GM23338 (cell line): ENCODE measurements at regions not wholly inside any gene's neighbourhood (a gene's known extent, or its start where the extent isn't known, plus 50 kb on each side); places are given as distances from the start of the nearest gene placed in this dataset.

Experiments used
- ATAC-seq: fragments of 200-7000 bp; cut with Tn5 transposase; 3 replicates; pipeline ENCODE4 v1.9.1; 2020
- DNase-seq: peaks from one replicate; pipeline ENCODE4 v3.0.0-alpha.2; 2015; ENCODE audit warnings: low spot score
- H2AFZ ChIP-seq: fragments of 200-600 bp; sonication (generic); 2 replicates; pipeline ENCODE4 v1.8.0; 2016; ENCODE audit warnings: antibody characterized with exemption, mild to moderate bottlenecking, moderate library complexity
- H3F3A ChIP-seq: fragments of 200-600 bp; sonication (generic); replicated peaks from 2 replicates; pipeline ENCODE4 v1.8.0; 2017; ENCODE audit warnings: antibody characterized with exemption, mixed run types, low read depth
- H3K27ac ChIP-seq: fragments of 200-600 bp; sonication (generic); 2 replicates; pipeline ENCODE4 v1.6.1; 2016; ENCODE audit warnings: low read depth
- H3K27me3 ChIP-seq: fragments of 200-600 bp; sonication (generic); 2 replicates; pipeline ENCODE4 v1.8.0; 2016; ENCODE audit warnings: mild to moderate bottlenecking, mixed run types, moderate library complexity; ENCODE audit not compliant: insufficient read depth
- H3K36me3 ChIP-seq: fragments of 200-600 bp; sonication (generic); 2 replicates; pipeline ENCODE4 v1.8.0; 2016; ENCODE audit warnings: mild to moderate bottlenecking; ENCODE audit not compliant: insufficient read depth
- H3K4me1 ChIP-seq: fragments of 200-600 bp; sonication (generic); 2 replicates; pipeline ENCODE4 v1.8.0; 2016; ENCODE audit warnings: mild to moderate bottlenecking, moderate library complexity; ENCODE audit not compliant: insufficient read depth
- H3K4me2 ChIP-seq: fragments of 200-600 bp; sonication (generic); 2 replicates; pipeline ENCODE4 v1.7.1; 2017; ENCODE audit warnings: mixed run types
- H3K4me3 ChIP-seq: fragments of 200-600 bp; sonication (generic); 2 replicates; pipeline ENCODE4 v1.6.1; 2016; ENCODE audit warnings: mixed run types
- H3K79me2 ChIP-seq: fragments of 200-600 bp; sonication (generic); replicated peaks from 2 replicates; pipeline ENCODE4 v1.8.0; 2017; ENCODE audit warnings: mild to moderate bottlenecking; ENCODE audit not compliant: insufficient read depth
- H3K9me2 ChIP-seq: fragments of 200-600 bp; sonication (generic); 2 replicates; pipeline ENCODE4 v1.8.0; 2017; ENCODE audit not compliant: insufficient read depth
- H4K20me1 ChIP-seq: fragments of 200-600 bp; sonication (generic); replicated peaks from 2 replicates; pipeline ENCODE4 v1.8.0; 2017; ENCODE audit warnings: mild to moderate bottlenecking; ENCODE audit not compliant: insufficient read depth
- H3K27ac Mint-ChIP-seq: 2 replicates; pipeline ENCODE4 v1.8.0; 2020; ENCODE audit warnings: inconsistent platforms, mild to moderate bottlenecking, moderate library complexity, mixed read lengths
- H3K27me3 Mint-ChIP-seq: 3 replicates; pipeline ENCODE4 v1.8.0; 2022; ENCODE audit warnings: low read depth, mild to moderate bottlenecking, moderate library complexity, mixed read lengths, inconsistent platforms; ENCODE audit not compliant: insufficient read depth, poor library complexity
- H3K36me3 Mint-ChIP-seq: 3 replicates; pipeline ENCODE4 v1.8.0; 2021; ENCODE audit warnings: low read depth, mild to moderate bottlenecking, inconsistent platforms, moderate library complexity, mixed read lengths
- H3K4me1 Mint-ChIP-seq: 3 replicates; pipeline ENCODE4 v1.8.0; 2020; ENCODE audit warnings: mild to moderate bottlenecking, inconsistent platforms, mixed read lengths
- H3K4me3 Mint-ChIP-seq: 3 replicates; pipeline ENCODE4 v1.8.0; 2021; ENCODE audit warnings: moderate library complexity, mild to moderate bottlenecking, inconsistent platforms, mixed read lengths
- H3K9me3 Mint-ChIP-seq: 3 replicates; pipeline ENCODE4 v1.8.0; 2020; ENCODE audit warnings: moderate library complexity, mild to moderate bottlenecking, inconsistent platforms, mixed read lengths
- EZH2 ChIP-seq: fragments of 200-600 bp; sonication (generic); IDR thresholded peaks from one replicate; pipeline ENCODE4 v1.8.0; 2017; ENCODE audit warnings: antibody characterized with exemption, mild to moderate bottlenecking, low read depth; ENCODE audit not compliant: unreplicated experiment
- EZH2phosphoT487 ChIP-seq: fragments of 200-600 bp; sonication (generic); IDR thresholded peaks from one replicate; pipeline ENCODE4 v1.8.1; 2018; ENCODE audit warnings: antibody characterized with exemption; ENCODE audit not compliant: unreplicated experiment
- JUNB ChIP-seq: IDR thresholded peaks from one replicate; pipeline ENCODE4 v1.6.1; 2016; ENCODE audit warnings: antibody characterized with exemption; ENCODE audit not compliant: unreplicated experiment
- STAT1 ChIP-seq: IDR thresholded peaks from one replicate; pipeline ENCODE4 v1.6.1; 2016; ENCODE audit warnings: antibody characterized with exemption; ENCODE audit not compliant: unreplicated experiment
- ZNF114 ChIP-seq: fragments of 250-450 bp; sonication (Bioruptor Pico); IDR thresholded peaks from 2 replicates; pipeline ENCODE4 v1.5.0; 2020; ENCODE audit warnings: mild to moderate bottlenecking, moderate library complexity
- TF ChIP-seq, protein P1 (sequence below): IDR thresholded peaks from 2 replicates; pipeline ENCODE4 v1.6.1; 2016; ENCODE audit warnings: antibody characterized with exemption
- TF ChIP-seq, protein P2 (sequence below): fragments of 250-450 bp; sonication (Bioruptor Pico); IDR thresholded peaks from 2 replicates; pipeline ENCODE4 v1.5.0; 2020; ENCODE audit warnings: mild to moderate bottlenecking, moderate library complexity
- TF ChIP-seq, protein P3 (sequence below), 2 experiments: fragments of 200-600 bp in 1 of 2; sonication (generic) in 1 of 2; conservative IDR thresholded peaks; 2 replicates each; pipeline versions ENCODE4 v1.5.1 to v1.6.1; 2016 to 2017; ENCODE audit warnings: antibody characterized with exemption in 2 of 2, low read depth in 2 of 2, mild to moderate bottlenecking in 2 of 2, moderate library complexity in 1 of 2

DNA sequence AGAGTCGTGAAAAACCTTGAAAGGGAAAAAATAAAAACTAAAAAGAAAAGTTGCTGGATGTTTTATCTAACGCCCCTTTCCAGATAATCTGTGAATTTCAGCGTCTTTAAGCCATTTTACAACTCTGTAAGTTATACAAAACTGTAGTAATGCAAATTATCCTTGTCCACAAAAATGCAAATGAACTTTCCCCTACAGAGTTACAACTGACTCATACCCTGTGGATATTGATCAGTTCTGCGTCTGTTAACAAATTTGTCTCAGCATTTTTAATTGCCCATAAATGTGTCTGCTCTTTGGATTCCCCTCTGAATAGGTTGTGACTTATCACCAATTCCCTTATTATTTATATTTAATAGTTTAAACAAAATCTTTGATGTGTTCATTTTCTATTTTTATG is 105.9 kb upstream of the PRLR start:
- H3K27ac ChIP-seq: no peak overlapping the region
- DNase-seq (no peak), ATAC-seq (no peak)
- H3F3A ChIP-seq: no peaks in the 10 kb centered on the region
- no peaks in the 10 kb centered on the region for H3K27me3 ChIP-seq
- TF ChIP-seq, protein P1, sequence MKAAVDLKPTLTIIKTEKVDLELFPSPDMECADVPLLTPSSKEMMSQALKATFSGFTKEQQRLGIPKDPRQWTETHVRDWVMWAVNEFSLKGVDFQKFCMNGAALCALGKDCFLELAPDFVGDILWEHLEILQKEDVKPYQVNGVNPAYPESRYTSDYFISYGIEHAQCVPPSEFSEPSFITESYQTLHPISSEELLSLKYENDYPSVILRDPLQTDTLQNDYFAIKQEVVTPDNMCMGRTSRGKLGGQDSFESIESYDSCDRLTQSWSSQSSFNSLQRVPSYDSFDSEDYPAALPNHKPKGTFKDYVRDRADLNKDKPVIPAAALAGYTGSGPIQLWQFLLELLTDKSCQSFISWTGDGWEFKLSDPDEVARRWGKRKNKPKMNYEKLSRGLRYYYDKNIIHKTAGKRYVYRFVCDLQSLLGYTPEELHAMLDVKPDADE: no peak
- TF ChIP-seq, protein P2, sequence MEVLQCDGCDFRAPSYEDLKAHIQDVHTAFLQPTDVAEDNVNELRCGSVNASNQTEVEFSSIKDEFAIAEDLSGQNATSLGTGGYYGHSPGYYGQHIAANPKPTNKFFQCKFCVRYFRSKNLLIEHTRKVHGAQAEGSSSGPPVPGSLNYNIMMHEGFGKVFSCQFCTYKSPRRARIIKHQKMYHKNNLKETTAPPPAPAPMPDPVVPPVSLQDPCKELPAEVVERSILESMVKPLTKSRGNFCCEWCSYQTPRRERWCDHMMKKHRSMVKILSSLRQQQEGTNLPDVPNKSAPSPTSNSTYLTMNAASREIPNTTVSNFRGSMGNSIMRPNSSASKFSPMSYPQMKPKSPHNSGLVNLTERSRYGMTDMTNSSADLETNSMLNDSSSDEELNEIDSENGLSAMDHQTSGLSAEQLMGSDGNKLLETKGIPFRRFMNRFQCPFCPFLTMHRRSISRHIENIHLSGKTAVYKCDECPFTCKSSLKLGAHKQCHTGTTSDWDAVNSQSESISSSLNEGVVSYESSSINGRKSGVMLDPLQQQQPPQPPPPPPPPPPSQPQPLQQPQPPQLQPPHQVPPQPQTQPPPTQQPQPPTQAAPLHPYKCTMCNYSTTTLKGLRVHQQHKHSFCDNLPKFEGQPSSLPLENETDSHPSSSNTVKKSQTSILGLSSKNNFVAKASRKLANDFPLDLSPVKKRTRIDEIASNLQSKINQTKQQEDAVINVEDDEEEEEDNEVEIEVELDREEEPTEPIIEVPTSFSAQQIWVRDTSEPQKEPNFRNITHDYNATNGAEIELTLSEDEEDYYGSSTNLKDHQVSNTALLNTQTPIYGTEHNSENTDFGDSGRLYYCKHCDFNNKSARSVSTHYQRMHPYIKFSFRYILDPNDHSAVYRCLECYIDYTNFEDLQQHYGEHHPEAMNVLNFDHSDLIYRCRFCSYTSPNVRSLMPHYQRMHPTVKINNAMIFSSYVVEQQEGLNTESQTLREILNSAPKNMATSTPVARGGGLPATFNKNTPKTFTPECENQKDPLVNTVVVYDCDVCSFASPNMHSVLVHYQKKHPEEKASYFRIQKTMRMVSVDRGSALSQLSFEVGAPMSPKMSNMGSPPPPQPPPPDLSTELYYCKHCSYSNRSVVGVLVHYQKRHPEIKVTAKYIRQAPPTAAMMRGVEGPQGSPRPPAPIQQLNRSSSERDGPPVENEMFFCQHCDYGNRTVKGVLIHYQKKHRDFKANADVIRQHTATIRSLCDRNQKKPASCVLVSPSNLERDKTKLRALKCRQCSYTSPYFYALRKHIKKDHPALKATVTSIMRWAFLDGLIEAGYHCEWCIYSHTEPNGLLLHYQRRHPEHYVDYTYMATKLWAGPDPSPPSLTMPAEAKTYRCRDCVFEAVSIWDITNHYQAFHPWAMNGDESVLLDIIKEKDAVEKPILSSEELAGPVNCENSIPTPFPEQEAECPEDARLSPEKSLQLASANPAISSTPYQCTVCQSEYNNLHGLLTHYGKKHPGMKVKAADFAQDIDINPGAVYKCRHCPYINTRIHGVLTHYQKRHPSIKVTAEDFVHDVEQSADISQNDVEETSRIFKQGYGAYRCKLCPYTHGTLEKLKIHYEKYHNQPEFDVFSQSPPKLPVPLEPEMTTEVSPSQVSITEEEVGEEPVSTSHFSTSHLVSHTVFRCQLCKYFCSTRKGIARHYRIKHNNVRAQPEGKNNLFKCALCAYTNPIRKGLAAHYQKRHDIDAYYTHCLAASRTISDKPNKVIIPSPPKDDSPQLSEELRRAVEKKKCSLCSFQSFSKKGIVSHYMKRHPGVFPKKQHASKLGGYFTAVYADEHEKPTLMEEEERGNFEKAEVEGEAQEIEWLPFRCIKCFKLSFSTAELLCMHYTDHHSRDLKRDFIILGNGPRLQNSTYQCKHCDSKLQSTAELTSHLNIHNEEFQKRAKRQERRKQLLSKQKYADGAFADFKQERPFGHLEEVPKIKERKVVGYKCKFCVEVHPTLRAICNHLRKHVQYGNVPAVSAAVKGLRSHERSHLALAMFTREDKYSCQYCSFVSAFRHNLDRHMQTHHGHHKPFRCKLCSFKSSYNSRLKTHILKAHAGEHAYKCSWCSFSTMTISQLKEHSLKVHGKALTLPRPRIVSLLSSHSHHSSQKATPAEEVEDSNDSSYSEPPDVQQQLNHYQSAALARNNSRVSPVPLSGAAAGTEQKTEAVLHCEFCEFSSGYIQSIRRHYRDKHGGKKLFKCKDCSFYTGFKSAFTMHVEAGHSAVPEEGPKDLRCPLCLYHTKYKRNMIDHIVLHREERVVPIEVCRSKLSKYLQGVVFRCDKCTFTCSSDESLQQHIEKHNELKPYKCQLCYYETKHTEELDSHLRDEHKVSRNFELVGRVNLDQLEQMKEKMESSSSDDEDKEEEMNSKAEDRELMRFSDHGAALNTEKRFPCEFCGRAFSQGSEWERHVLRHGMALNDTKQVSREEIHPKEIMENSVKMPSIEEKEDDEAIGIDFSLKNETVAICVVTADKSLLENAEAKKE (CRISPR knock-in tag): no peak
- no peak for TF ChIP-seq JUNB
- TF ChIP-seq, protein P3, sequence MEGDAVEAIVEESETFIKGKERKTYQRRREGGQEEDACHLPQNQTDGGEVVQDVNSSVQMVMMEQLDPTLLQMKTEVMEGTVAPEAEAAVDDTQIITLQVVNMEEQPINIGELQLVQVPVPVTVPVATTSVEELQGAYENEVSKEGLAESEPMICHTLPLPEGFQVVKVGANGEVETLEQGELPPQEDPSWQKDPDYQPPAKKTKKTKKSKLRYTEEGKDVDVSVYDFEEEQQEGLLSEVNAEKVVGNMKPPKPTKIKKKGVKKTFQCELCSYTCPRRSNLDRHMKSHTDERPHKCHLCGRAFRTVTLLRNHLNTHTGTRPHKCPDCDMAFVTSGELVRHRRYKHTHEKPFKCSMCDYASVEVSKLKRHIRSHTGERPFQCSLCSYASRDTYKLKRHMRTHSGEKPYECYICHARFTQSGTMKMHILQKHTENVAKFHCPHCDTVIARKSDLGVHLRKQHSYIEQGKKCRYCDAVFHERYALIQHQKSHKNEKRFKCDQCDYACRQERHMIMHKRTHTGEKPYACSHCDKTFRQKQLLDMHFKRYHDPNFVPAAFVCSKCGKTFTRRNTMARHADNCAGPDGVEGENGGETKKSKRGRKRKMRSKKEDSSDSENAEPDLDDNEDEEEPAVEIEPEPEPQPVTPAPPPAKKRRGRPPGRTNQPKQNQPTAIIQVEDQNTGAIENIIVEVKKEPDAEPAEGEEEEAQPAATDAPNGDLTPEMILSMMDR (conservative IDR thresholded peaks at IDR 0.05; ENCODE audit: low read depth in 2 of 2): no peak
- TF ChIP-seq ZNF114 (CRISPR knock-in tag): no peak
- no peak for TF ChIP-seq EZH2phosphoT487
- TF ChIP-seq EZH2: no peak
- no peak for TF ChIP-seq STAT1
- Mint-ChIP-seq H3K9me3 (peaks cover 9% of the 10 kb centered on the region), H3K36me3 (peaks cover 7% of the 10 kb centered on the region; the same call in 2 of the 3 replicates), H3K27me3 (peaks cover 5% of the 10 kb centered on the region), H3K4me1 (peaks cover 36% of the 10 kb centered on the region), H3K27ac (no peak overlapping the region), H3K4me3 (no peak overlapping the region)
- H3K9me2 ChIP-seq: 0 out of 2 replicates have a peak, but pooled peaks cover 3% of the 10 kb centered on the region
- peaks cover 16% of the 10 kb centered on the region for H3K4me1 ChIP-seq
- no peak overlapping the region for H3K4me2 ChIP-seq
- H4K20me1 ChIP-seq: no peaks in the 10 kb centered on the region
- H3K36me3 ChIP-seq: no peaks in the 10 kb centered on the region
- no peak overlapping the region for H3K4me3 ChIP-seq
- H2AFZ ChIP-seq: no peak overlapping the region
- no peaks in the 10 kb centered on the region for H3K79me2 ChIP-seq
